OCI-LY1 (cell line): ENCODE measurements at regions not wholly inside any gene's neighbourhood (a gene's known extent, or its start where the extent isn't known, plus 50 kb on each side); places are given as distances from the start of the nearest gene placed in this dataset.

ENCODE experiments used
- H2AFZ ChIP-seq: fragments of 200-600 bp; sonication (generic), shearing (Covaris generic); 2 replicates; pipeline ENCODE4 v1.6.0; 2014; ENCODE audit warnings: antibody characterized with exemption, mild to moderate bottlenecking, low read length
- H3F3A ChIP-seq: fragments of 200-600 bp; sonication (generic), shearing (Covaris generic); 2 replicates; pipeline ENCODE4 v1.6.0; 2014; ENCODE audit warnings: mild to moderate bottlenecking, antibody characterized with exemption, low read length, moderate library complexity; ENCODE audit not compliant: insufficient read depth
- H3K27ac ChIP-seq: fragments of 200-600 bp; sonication (generic); 2 replicates; pipeline ENCODE4 v1.5.1; 2014; ENCODE audit warnings: low read length, mixed run types, mild to moderate bottlenecking, low read depth; ENCODE audit not compliant: poor library complexity, severe bottlenecking
- H3K27me3 ChIP-seq: fragments of 200-600 bp; sonication (generic); 2 replicates; pipeline ENCODE4 v1.6.0; 2014; ENCODE audit warnings: antibody characterized with exemption, mild to moderate bottlenecking, low read length, moderate library complexity; ENCODE audit not compliant: insufficient read depth
- H3K36me3 ChIP-seq: fragments of 200-600 bp; sonication (generic); 2 replicates; pipeline ENCODE4 v1.6.1; 2014; ENCODE audit warnings: mild to moderate bottlenecking, antibody characterized with exemption, low read length, moderate library complexity, mixed read lengths; ENCODE audit not compliant: insufficient read depth
- H3K4me1 ChIP-seq: fragments of 200-600 bp; sonication (generic); 2 replicates; pipeline ENCODE4 v1.5.1; 2014; ENCODE audit warnings: mild to moderate bottlenecking, low read length, moderate library complexity; ENCODE audit not compliant: insufficient read depth, severe bottlenecking
- H3K4me2 ChIP-seq: fragments of 200-600 bp; sonication (generic), shearing (Covaris generic); 2 replicates; pipeline ENCODE4 v1.6.1; 2014; ENCODE audit warnings: low read length
- H3K4me3 ChIP-seq: fragments of 200-600 bp; sonication (generic); 2 replicates; pipeline ENCODE4 v1.5.1; 2014; ENCODE audit warnings: low read length, low read depth, mild to moderate bottlenecking, mixed read lengths; ENCODE audit not compliant: poor library complexity, severe bottlenecking
- H3K79me2 ChIP-seq: fragments of 200-600 bp; shearing (Covaris generic); 2 replicates; pipeline ENCODE4 v1.6.1; 2016; ENCODE audit warnings: mixed run types, low read length, mixed read lengths; ENCODE audit not compliant: insufficient read depth
- H3K9ac ChIP-seq: fragments of 200-600 bp; sonication (generic), shearing (Covaris generic); 2 replicates; pipeline ENCODE4 v1.6.1; 2014; ENCODE audit warnings: mild to moderate bottlenecking, low read length, mixed read lengths
- H3K9me2 ChIP-seq: fragments of 200-600 bp; sonication (generic), shearing (Covaris generic); 2 replicates; pipeline ENCODE4 v1.6.1; 2014; ENCODE audit warnings: low read depth, mild to moderate bottlenecking, low read length, mixed read lengths
- H3K9me3 ChIP-seq: fragments of 200-600 bp; shearing (Covaris generic); 2 replicates; pipeline ENCODE4 v1.6.1; 2014; ENCODE audit warnings: low read length, mixed read lengths
- H4K20me1 ChIP-seq: fragments of 200-600 bp; sonication (generic), shearing (Covaris generic); 2 replicates; pipeline ENCODE4 v1.6.0; 2016; ENCODE audit warnings: mild to moderate bottlenecking, low read length; ENCODE audit not compliant: insufficient read depth
- EZH2 ChIP-seq: fragments of 200-600 bp; sonication (generic), shearing (Covaris generic); IDR thresholded peaks from 2 replicates; pipeline ENCODE4 v1.8.0; 2017; ENCODE audit warnings: borderline replicate concordance, mixed run types, mild to moderate bottlenecking, antibody characterized with exemption, low read length, moderate library complexity, mixed read lengths
- TF ChIP-seq, protein P1 (sequence below): fragments of 200-600 bp; sonication (generic), shearing (Covaris generic); IDR thresholded peaks from 2 replicates; pipeline ENCODE4 v1.5.1; 2017; ENCODE audit warnings: mild to moderate bottlenecking, antibody characterized with exemption, low read length, moderate library complexity, mixed read lengths

- no peak overlapping the region for H2AFZ ChIP-seq
- no peak overlapping the region for H3K27ac ChIP-seq
- no peak for TF ChIP-seq EZH2
- no peaks in the 10 kb centered on the region for H3K79me2 ChIP-seq
- H3K4me1 ChIP-seq: no peaks in the 10 kb centered on the region
- no peaks in the 10 kb centered on the region for H3K9me3 ChIP-seq
- H3K4me3 ChIP-seq: no peak overlapping the region
- no peak overlapping the region for H3K9ac ChIP-seq
- H3F3A ChIP-seq: no peaks in the 10 kb centered on the region
- H4K20me1 ChIP-seq: no peaks in the 10 kb centered on the region
- H3K9me2 ChIP-seq: no peaks in the 10 kb centered on the region
- H3K27me3 ChIP-seq: no peaks in the 10 kb centered on the region
- H3K36me3 ChIP-seq: no peaks in the 10 kb centered on the region
- no peak overlapping the region for H3K4me2 ChIP-seq
Observed at GRCh38 chr11:70710192-70710591, 311.9 kb downstream of the CTTN start.

GRCh38 chr11:70710601-70711000, 312.3 kb downstream of the CTTN start:
- H3K4me2 ChIP-seq: no peak overlapping the region
- H3K79me2 ChIP-seq: no peaks in the 10 kb centered on the region
- no peaks in the 10 kb centered on the region for H3K27me3 ChIP-seq
- no peak overlapping the region for H3K27ac ChIP-seq
- no peak overlapping the region for H2AFZ ChIP-seq
- no peaks in the 10 kb centered on the region for H3F3A ChIP-seq
- H3K9me2 ChIP-seq: no peaks in the 10 kb centered on the region
- H3K4me3 ChIP-seq: no peak overlapping the region
- no peak overlapping the region for H3K9ac ChIP-seq
- no peaks in the 10 kb centered on the region for H4K20me1 ChIP-seq
- no peaks in the 10 kb centered on the region for H3K4me1 ChIP-seq
- H3K9me3 ChIP-seq: no peaks in the 10 kb centered on the region
- TF ChIP-seq, protein P1, sequence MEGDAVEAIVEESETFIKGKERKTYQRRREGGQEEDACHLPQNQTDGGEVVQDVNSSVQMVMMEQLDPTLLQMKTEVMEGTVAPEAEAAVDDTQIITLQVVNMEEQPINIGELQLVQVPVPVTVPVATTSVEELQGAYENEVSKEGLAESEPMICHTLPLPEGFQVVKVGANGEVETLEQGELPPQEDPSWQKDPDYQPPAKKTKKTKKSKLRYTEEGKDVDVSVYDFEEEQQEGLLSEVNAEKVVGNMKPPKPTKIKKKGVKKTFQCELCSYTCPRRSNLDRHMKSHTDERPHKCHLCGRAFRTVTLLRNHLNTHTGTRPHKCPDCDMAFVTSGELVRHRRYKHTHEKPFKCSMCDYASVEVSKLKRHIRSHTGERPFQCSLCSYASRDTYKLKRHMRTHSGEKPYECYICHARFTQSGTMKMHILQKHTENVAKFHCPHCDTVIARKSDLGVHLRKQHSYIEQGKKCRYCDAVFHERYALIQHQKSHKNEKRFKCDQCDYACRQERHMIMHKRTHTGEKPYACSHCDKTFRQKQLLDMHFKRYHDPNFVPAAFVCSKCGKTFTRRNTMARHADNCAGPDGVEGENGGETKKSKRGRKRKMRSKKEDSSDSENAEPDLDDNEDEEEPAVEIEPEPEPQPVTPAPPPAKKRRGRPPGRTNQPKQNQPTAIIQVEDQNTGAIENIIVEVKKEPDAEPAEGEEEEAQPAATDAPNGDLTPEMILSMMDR: no peak
- no peak for TF ChIP-seq EZH2
- no peaks in the 10 kb centered on the region for H3K36me3 ChIP-seq

GRCh38 chr11:70711095-70711910, 313.0 kb downstream of the CTTN start:
- no peaks in the 10 kb centered on the region for H3K27me3 ChIP-seq
- H4K20me1 ChIP-seq: no peaks in the 10 kb centered on the region
- H3K79me2 ChIP-seq: no peaks in the 10 kb centered on the region
- no peaks in the 10 kb centered on the region for H3K9me3 ChIP-seq
- H3K36me3 ChIP-seq: no peaks in the 10 kb centered on the region
- H2AFZ ChIP-seq: no peak overlapping the region
- no peaks in the 10 kb centered on the region for H3K4me1 ChIP-seq
- no peak overlapping the region for H3K9ac ChIP-seq
- no peak overlapping the region for H3K27ac ChIP-seq
- TF ChIP-seq EZH2: no peak
- no peak overlapping the region for H3K4me2 ChIP-seq
- H3K4me3 ChIP-seq: no peak overlapping the region
- no peaks in the 10 kb centered on the region for H3F3A ChIP-seq
- no peaks in the 10 kb centered on the region for H3K9me2 ChIP-seq

- Histone ChIP-seq H3K4me1 (no peaks in the 10 kb centered on the region), H4K20me1 (no peaks in the 10 kb centered on the region)
Observed at GRCh38 chr11:70711911-70712185, 313.5 kb downstream of the CTTN start.

More at GRCh38 chr11:70711911-70712185, 313.5 kb downstream of the CTTN start:
- no peaks in the 10 kb centered on the region for H3K9me3 ChIP-seq
- H3K27ac ChIP-seq: no peak overlapping the region
- no peaks in the 10 kb centered on the region for H3K36me3 ChIP-seq
- H3K9me2 ChIP-seq: no peaks in the 10 kb centered on the region
- no peak overlapping the region for H3K9ac ChIP-seq
- no peaks in the 10 kb centered on the region for H3K79me2 ChIP-seq
- H2AFZ ChIP-seq: no peak overlapping the region
- H3F3A ChIP-seq: no peaks in the 10 kb centered on the region
- no peaks in the 10 kb centered on the region for H3K27me3 ChIP-seq
- no peak overlapping the region for H3K4me3 ChIP-seq
- H3K4me2 ChIP-seq: no peak overlapping the region
- TF ChIP-seq EZH2: no peak
- TF ChIP-seq, protein P1: no peak
